Heart left ventricle (tissue), 13 donors: ENCODE measurements at regions not wholly inside any gene's neighbourhood (a gene's known extent, or its start where the extent isn't known, plus 50 kb on each side); places are given as distances from the start of the nearest gene placed in this dataset.

ENCODE experiments used
- CTCF ChIP-seq, 12 donors: fragments of 200-600 bp; sonication (generic) in 4 of 12; IDR thresholded peaks; one replicate each; pipeline versions ENCODE4 v1.5.0 to v1.8.0; 2018 to 2022; ENCODE audit warnings: antibody characterized with exemption in 12 of 12, mild to moderate bottlenecking in 5 of 12
- POLR2A ChIP-seq, 2 donors: fragments of 450-650 bp; IDR thresholded peaks; one replicate each; pipeline ENCODE4 v1.6.1; 2017; ENCODE audit warnings: antibody characterized with exemption in 2 of 2, mild to moderate bottlenecking in 2 of 2, moderate library complexity in 2 of 2
- donor health status: ischemic (EF 13 %, LVEDD 7.1; RV severe dilation, severe dysfunction).
- donor health status: DM: no; HTN: yes; CAD: no.
- donor health status: DM: no; HTN: no; CAD: no.
- donor health status: ischemic (EF 25% LVEDD 6.9; RV normal size, moderate dysfunction).
- donor health status: ischemic (EF 25% LVEDD 5.7; RV mildly dilated, moderate dysfunction).
- donor health status: ischemic (EF 35%, LVEDD 5.7; RV mildly dilated, moderate dysfunction).
- donor health status: nonischemic (EF 11% LVEDD 7.7; RV severe dilation, severe dysfunction).
- donor health status: DM: yes; HTN: yes; CAD: no.
- donor health status: PGD.
- donor health status: ischemic (EF 29% LVEDD 5.4; RV normal size, mild dysfunction).
- donor health status: nonischemic (EF 23%, LVEDD 6.1; RV moderate dilation, normal function).

- TF ChIP-seq CTCF (IDR thresholded peaks at IDR 0.05): no peak
- no peak for TF ChIP-seq POLR2A (IDR thresholded peaks at IDR 0.05)
Observed at GRCh38 chr12:72102150-72102549, 163.5 kb downstream of the TPH2 start.
